ENCODE measurements at regions not wholly inside any gene's neighbourhood (a gene's known extent, or its start where the extent isn't known, plus 50 kb on each side); places are given as distances from the start of the nearest gene placed in this dataset.

DNA sequence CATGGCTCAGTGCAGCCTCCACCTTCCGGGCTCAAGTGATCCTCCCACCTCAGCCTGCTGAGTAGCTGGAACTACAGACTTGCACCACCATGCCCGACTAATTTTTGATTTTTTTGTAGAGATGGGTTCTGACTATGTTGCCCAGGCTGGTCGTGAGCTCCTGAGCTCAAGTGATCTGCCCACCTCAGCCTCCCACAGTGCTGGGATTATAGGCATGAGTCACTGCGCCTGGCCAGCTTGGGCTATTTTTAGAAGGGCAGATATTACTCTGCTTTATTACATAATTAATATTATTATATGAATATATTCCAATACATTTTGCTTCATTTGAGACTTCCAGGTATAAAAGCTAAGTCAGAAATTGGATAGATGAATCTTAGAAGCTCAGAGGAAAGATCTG lies 143.7 kb upstream of the ANK2 start:
- TF ChIP-seq PPARA (CRISPR knock-in tag; IDR thresholded peaks at IDR 0.05; ENCODE audit: borderline replicate concordance): no peak
- TF ChIP-seq, protein P1, sequence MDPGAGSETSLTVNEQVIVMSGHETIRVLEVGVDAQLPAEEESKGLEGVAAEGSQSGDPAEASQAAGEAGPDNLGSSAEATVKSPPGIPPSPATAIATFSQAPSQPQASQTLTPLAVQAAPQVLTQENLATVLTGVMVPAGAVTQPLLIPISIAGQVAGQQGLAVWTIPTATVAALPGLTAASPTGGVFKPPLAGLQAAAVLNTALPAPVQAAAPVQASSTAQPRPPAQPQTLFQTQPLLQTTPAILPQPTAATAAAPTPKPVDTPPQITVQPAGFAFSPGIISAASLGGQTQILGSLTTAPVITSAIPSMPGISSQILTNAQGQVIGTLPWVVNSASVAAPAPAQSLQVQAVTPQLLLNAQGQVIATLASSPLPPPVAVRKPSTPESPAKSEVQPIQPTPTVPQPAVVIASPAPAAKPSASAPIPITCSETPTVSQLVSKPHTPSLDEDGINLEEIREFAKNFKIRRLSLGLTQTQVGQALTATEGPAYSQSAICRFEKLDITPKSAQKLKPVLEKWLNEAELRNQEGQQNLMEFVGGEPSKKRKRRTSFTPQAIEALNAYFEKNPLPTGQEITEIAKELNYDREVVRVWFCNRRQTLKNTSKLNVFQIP (CRISPR knock-in tag; IDR thresholded peaks at IDR 0.05; ENCODE audit: borderline replicate concordance, low read depth): no peak
- TF ChIP-seq, protein P2, sequence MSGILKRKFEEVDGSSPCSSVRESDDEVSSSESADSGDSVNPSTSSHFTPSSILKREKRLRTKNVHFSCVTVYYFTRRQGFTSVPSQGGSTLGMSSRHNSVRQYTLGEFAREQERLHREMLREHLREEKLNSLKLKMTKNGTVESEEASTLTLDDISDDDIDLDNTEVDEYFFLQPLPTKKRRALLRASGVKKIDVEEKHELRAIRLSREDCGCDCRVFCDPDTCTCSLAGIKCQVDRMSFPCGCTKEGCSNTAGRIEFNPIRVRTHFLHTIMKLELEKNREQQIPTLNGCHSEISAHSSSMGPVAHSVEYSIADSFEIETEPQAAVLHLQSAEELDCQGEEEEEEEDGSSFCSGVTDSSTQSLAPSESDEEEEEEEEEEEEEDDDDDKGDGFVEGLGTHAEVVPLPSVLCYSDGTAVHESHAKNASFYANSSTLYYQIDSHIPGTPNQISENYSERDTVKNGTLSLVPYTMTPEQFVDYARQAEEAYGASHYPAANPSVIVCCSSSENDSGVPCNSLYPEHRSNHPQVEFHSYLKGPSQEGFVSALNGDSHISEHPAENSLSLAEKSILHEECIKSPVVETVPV (CRISPR knock-in tag; IDR thresholded peaks at IDR 0.05): no peak
- TF ChIP-seq, protein P3, sequence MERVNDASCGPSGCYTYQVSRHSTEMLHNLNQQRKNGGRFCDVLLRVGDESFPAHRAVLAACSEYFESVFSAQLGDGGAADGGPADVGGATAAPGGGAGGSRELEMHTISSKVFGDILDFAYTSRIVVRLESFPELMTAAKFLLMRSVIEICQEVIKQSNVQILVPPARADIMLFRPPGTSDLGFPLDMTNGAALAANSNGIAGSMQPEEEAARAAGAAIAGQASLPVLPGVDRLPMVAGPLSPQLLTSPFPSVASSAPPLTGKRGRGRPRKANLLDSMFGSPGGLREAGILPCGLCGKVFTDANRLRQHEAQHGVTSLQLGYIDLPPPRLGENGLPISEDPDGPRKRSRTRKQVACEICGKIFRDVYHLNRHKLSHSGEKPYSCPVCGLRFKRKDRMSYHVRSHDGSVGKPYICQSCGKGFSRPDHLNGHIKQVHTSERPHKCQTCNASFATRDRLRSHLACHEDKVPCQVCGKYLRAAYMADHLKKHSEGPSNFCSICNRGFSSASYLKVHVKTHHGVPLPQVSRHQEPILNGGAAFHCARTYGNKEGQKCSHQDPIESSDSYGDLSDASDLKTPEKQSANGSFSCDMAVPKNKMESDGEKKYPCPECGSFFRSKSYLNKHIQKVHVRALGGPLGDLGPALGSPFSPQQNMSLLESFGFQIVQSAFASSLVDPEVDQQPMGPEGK (CRISPR knock-in tag; IDR thresholded peaks at IDR 0.05; ENCODE audit: borderline replicate concordance): no peak
- no peak for TF ChIP-seq ESRRG (CRISPR knock-in tag; IDR thresholded peaks at IDR 0.05)
- TF ChIP-seq ARNTL (CRISPR knock-in tag; IDR thresholded peaks at IDR 0.05; ENCODE audit: borderline replicate concordance, low read depth): no peak
- no peak for TF ChIP-seq OSR1 (CRISPR knock-in tag; IDR thresholded peaks at IDR 0.05)
- TF ChIP-seq CSDC2 (CRISPR knock-in tag; IDR thresholded peaks at IDR 0.05): no peak
- TF ChIP-seq, protein P4, sequence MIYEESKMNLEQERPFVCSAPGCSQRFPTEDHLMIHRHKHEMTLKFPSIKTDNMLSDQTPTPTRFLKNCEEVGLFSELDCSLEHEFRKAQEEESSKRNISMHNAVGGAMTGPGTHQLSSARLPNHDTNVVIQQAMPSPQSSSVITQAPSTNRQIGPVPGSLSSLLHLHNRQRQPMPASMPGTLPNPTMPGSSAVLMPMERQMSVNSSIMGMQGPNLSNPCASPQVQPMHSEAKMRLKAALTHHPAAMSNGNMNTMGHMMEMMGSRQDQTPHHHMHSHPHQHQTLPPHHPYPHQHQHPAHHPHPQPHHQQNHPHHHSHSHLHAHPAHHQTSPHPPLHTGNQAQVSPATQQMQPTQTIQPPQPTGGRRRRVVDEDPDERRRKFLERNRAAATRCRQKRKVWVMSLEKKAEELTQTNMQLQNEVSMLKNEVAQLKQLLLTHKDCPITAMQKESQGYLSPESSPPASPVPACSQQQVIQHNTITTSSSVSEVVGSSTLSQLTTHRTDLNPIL (CRISPR knock-in tag; IDR thresholded peaks at IDR 0.05; ENCODE audit: low read depth): no peak
- TF ChIP-seq ZFP30 (CRISPR knock-in tag; IDR thresholded peaks at IDR 0.05): no peak
- TF ChIP-seq BACH2 (CRISPR knock-in tag; IDR thresholded peaks at IDR 0.05; ENCODE audit: borderline replicate concordance): no peak
- TF ChIP-seq GLIS3 (CRISPR knock-in tag; IDR thresholded peaks at IDR 0.05): no peak
- no peak for TF ChIP-seq ZNF8 (CRISPR knock-in tag; IDR thresholded peaks at IDR 0.05)
- TF ChIP-seq TCF4 (CRISPR knock-in tag; IDR thresholded peaks at IDR 0.05; ENCODE audit: borderline replicate concordance): no peak
- TF ChIP-seq, protein P5, sequence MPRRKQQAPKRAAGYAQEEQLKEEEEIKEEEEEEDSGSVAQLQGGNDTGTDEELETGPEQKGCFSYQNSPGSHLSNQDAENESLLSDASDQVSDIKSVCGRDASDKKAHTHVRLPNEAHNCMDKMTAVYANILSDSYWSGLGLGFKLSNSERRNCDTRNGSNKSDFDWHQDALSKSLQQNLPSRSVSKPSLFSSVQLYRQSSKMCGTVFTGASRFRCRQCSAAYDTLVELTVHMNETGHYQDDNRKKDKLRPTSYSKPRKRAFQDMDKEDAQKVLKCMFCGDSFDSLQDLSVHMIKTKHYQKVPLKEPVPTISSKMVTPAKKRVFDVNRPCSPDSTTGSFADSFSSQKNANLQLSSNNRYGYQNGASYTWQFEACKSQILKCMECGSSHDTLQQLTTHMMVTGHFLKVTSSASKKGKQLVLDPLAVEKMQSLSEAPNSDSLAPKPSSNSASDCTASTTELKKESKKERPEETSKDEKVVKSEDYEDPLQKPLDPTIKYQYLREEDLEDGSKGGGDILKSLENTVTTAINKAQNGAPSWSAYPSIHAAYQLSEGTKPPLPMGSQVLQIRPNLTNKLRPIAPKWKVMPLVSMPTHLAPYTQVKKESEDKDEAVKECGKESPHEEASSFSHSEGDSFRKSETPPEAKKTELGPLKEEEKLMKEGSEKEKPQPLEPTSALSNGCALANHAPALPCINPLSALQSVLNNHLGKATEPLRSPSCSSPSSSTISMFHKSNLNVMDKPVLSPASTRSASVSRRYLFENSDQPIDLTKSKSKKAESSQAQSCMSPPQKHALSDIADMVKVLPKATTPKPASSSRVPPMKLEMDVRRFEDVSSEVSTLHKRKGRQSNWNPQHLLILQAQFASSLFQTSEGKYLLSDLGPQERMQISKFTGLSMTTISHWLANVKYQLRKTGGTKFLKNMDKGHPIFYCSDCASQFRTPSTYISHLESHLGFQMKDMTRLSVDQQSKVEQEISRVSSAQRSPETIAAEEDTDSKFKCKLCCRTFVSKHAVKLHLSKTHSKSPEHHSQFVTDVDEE (CRISPR knock-in tag; IDR thresholded peaks at IDR 0.05): no peak
- peak; percentile 55 for ATAC-seq

DNA sequence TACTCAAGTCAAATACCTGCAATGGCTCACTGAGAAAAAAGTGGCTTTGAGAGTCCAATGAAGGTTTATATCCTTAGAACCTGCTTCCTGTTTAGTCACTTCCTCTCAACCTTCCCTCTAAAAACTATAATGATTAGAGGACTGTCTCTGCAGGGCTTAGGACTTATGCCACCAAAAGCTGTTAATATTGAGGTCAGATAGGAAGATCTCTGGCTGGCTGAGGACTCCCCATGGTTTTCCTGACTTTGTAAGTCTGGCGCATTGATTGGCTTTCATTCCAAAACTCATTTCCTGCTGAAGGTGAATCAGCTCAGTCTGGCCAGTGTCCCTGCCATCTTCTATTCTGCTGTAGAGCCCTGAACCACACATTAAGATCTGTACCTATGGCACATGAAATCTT lies 140.9 kb upstream of the ANK2 start:
- no peak for ATAC-seq
- TF ChIP-seq BACH2 (CRISPR knock-in tag; IDR thresholded peaks at IDR 0.05; ENCODE audit: borderline replicate concordance): no peak
- TF ChIP-seq ARNTL (CRISPR knock-in tag; IDR thresholded peaks at IDR 0.05; ENCODE audit: borderline replicate concordance, low read depth): no peak
- no peak for TF ChIP-seq SNAI2 (CRISPR knock-in tag; IDR thresholded peaks at IDR 0.05)
- TF ChIP-seq ZNF70 (CRISPR knock-in tag; IDR thresholded peaks at IDR 0.05): no peak
- TF ChIP-seq, protein P2 (CRISPR knock-in tag; IDR thresholded peaks at IDR 0.05): no peak
- TF ChIP-seq, protein P5 (CRISPR knock-in tag; IDR thresholded peaks at IDR 0.05): no peak
- TF ChIP-seq ISL1 (CRISPR knock-in tag; IDR thresholded peaks at IDR 0.05): no peak
- TF ChIP-seq, protein P1 (CRISPR knock-in tag; IDR thresholded peaks at IDR 0.05; ENCODE audit: borderline replicate concordance, low read depth): no peak
- TF ChIP-seq ZNF565 (CRISPR knock-in tag; conservative IDR thresholded peaks at IDR 0.05; ENCODE audit: low read depth): no peak
- TF ChIP-seq TOX (CRISPR knock-in tag; IDR thresholded peaks at IDR 0.05; ENCODE audit: borderline replicate concordance): no peak
- TF ChIP-seq ESRRG (CRISPR knock-in tag; IDR thresholded peaks at IDR 0.05): no peak
- no peak for TF ChIP-seq RARB (CRISPR knock-in tag; IDR thresholded peaks at IDR 0.05)
- TF ChIP-seq GLIS3 (CRISPR knock-in tag; IDR thresholded peaks at IDR 0.05): no peak
- TF ChIP-seq, protein P3 (CRISPR knock-in tag; IDR thresholded peaks at IDR 0.05; ENCODE audit: borderline replicate concordance): no peak
- TF ChIP-seq CSDC2 (CRISPR knock-in tag; IDR thresholded peaks at IDR 0.05): no peak
